H9 (cell line): ENCODE measurements at regions not wholly inside any gene's neighbourhood (a gene's known extent, or its start where the extent isn't known, plus 50 kb on each side); places are given as distances from the start of the nearest gene placed in this dataset.

ENCODE experiments used
- DNase-seq: peaks from one replicate; pipeline ENCODE4 v3.0.0-alpha.2; 2017
- H2AFZ ChIP-seq: one replicate; pipeline ENCODE4 v1.6.1; 2013; ENCODE audit warnings: mild to moderate bottlenecking, low read length, control low read depth, moderate library complexity
- H2AK5ac ChIP-seq: 2 replicates; pipeline ENCODE4 v1.6.1; 2013; ENCODE audit warnings: low read length, control low read depth, mixed read lengths; ENCODE audit not compliant: insufficient read length
- H2BK120ac ChIP-seq: one replicate; pipeline ENCODE4 v1.6.1; 2013; ENCODE audit warnings: low read depth, mild to moderate bottlenecking, low read length, control low read depth, inconsistent platforms; ENCODE audit not compliant: poor library complexity, severe bottlenecking
- H2BK12ac ChIP-seq: 2 replicates; pipeline ENCODE4 v1.6.1; 2013; ENCODE audit warnings: low read length, control low read depth, mixed read lengths, low read depth; ENCODE audit not compliant: insufficient read length
- H2BK15ac ChIP-seq: 2 replicates; pipeline ENCODE4 v1.6.1; 2013; ENCODE audit warnings: low read depth, low read length, control low read depth
- H2BK20ac ChIP-seq: one replicate; pipeline ENCODE4 v1.6.1; 2013; ENCODE audit warnings: low read depth, mild to moderate bottlenecking, low read length, control low read depth, inconsistent platforms; ENCODE audit not compliant: poor library complexity, severe bottlenecking
- H2BK5ac ChIP-seq: 2 replicates; pipeline ENCODE4 v1.6.1; 2013; ENCODE audit warnings: low read length, control low read depth, mixed read lengths; ENCODE audit not compliant: insufficient read length
- H3K14ac ChIP-seq: 2 replicates; pipeline ENCODE4 v1.6.1; 2013; ENCODE audit warnings: low read length, control low read depth; ENCODE audit not compliant: insufficient read depth
- H3K18ac ChIP-seq: 2 replicates; pipeline ENCODE4 v1.6.1; 2013; ENCODE audit warnings: low read depth, mild to moderate bottlenecking, mixed read lengths, low read length, control low read depth; ENCODE audit not compliant: insufficient read length
- H3K23ac ChIP-seq: 2 replicates; pipeline ENCODE4 v1.6.1; 2013; ENCODE audit warnings: low read length, control low read depth, mixed read lengths, low read depth; ENCODE audit not compliant: insufficient read length
- H3K23me2 ChIP-seq: 2 replicates; pipeline ENCODE4 v1.6.1; 2013; ENCODE audit warnings: low read depth, mild to moderate bottlenecking, mixed read lengths, low read length, control low read depth; ENCODE audit not compliant: insufficient read length, poor library complexity, severe bottlenecking
- H3K27ac ChIP-seq: 2 replicates; pipeline ENCODE4 v1.5.1; 2013; ENCODE audit warnings: low read length, control low read depth, mixed read lengths, low read depth; ENCODE audit not compliant: insufficient read length
- H3K27me3 ChIP-seq: 2 replicates; pipeline ENCODE4 v1.6.1; 2013; ENCODE audit warnings: low read length, control low read depth, inconsistent platforms; ENCODE audit not compliant: insufficient read depth
- H3K4ac ChIP-seq: 2 replicates; pipeline ENCODE4 v1.6.1; 2013; ENCODE audit warnings: low read depth, mild to moderate bottlenecking, control low read depth, inconsistent platforms, low read length, moderate library complexity
- H3K4me1 ChIP-seq: 2 replicates; pipeline ENCODE4 v1.6.1; 2013; ENCODE audit warnings: low read length, control low read depth, inconsistent platforms; ENCODE audit not compliant: insufficient read depth
- H3K4me2 ChIP-seq: 2 replicates; pipeline ENCODE4 v1.6.1; 2013; ENCODE audit warnings: low read length, control low read depth, mixed read lengths; ENCODE audit not compliant: insufficient read length, insufficient read depth
- H3K56ac ChIP-seq: 2 replicates; pipeline ENCODE4 v1.6.1; 2013; ENCODE audit warnings: low read depth, mild to moderate bottlenecking, mixed read lengths, low read length, control low read depth; ENCODE audit not compliant: insufficient read length
- H3K79me1 ChIP-seq: 2 replicates; pipeline ENCODE4 v1.6.1; 2013; ENCODE audit warnings: low read depth, mild to moderate bottlenecking, moderate library complexity, low read length, control low read depth, inconsistent platforms; ENCODE audit not compliant: insufficient read depth, poor library complexity, severe bottlenecking
- H3K79me2 ChIP-seq: 2 replicates; pipeline ENCODE4 v1.6.1; 2013; ENCODE audit warnings: low read length, control low read depth, inconsistent platforms; ENCODE audit not compliant: insufficient read depth
- H3K9ac ChIP-seq: 2 replicates; pipeline ENCODE4 v1.6.1; 2013; ENCODE audit warnings: low read length, control low read depth, mixed read lengths; ENCODE audit not compliant: insufficient read length; ENCODE audit errors: extremely low read depth
- H3K9me3 ChIP-seq: one replicate; pipeline ENCODE4 v1.6.1; 2013; ENCODE audit warnings: low read depth, low read length, inconsistent platforms; ENCODE audit not compliant: control insufficient read depth
- H3T11ph ChIP-seq: one replicate; pipeline ENCODE4 v1.6.1; 2013; ENCODE audit warnings: mild to moderate bottlenecking, low read length, control low read depth, inconsistent platforms
- H4K20me1 ChIP-seq: one replicate; pipeline ENCODE4 v1.6.1; 2013; ENCODE audit not compliant: control insufficient read depth, insufficient read length, insufficient read depth
- H4K5ac ChIP-seq: 2 replicates; pipeline ENCODE4 v1.6.1; 2013; ENCODE audit warnings: low read depth, mild to moderate bottlenecking, mixed read lengths, low read length, control low read depth; ENCODE audit not compliant: insufficient read length
- H4K8ac ChIP-seq: replicated peaks from 2 replicates; pipeline ENCODE4 v1.6.1; 2013; ENCODE audit warnings: low read length, control low read depth, mixed read lengths, low read depth; ENCODE audit not compliant: insufficient read length
- H4K91ac ChIP-seq: 2 replicates; pipeline ENCODE4 v1.6.1; 2013; ENCODE audit warnings: low read depth, mild to moderate bottlenecking, moderate library complexity, mixed read lengths, low read length, control low read depth; ENCODE audit not compliant: insufficient read length
- H3K27ac Mint-ChIP-seq, 3 experiments: 2 replicates in 2 of 3; 3 replicates in 1 of 3; pipeline ENCODE4 v1.8.0; 2020 to 2021; ENCODE audit warnings: mixed read lengths in 3 of 3, mild to moderate bottlenecking in 1 of 3, moderate library complexity in 1 of 3
- H3K27me3 Mint-ChIP-seq: 2 replicates; pipeline ENCODE4 v1.8.0; 2021; ENCODE audit warnings: low read depth, mild to moderate bottlenecking, moderate library complexity, mixed read lengths
- H3K36me3 Mint-ChIP-seq, 3 experiments: 2 replicates in 2 of 3; 3 replicates in 1 of 3; pipeline ENCODE4 v1.8.0; 2020 to 2021; ENCODE audit warnings: low read depth in 3 of 3, mixed read lengths in 3 of 3; ENCODE audit not compliant: insufficient read depth in 1 of 3
- H3K4me1 Mint-ChIP-seq, 2 experiments: 2 replicates each; pipeline ENCODE4 v1.8.0; 2020; ENCODE audit warnings: mixed read lengths in 2 of 2
- H3K4me3 Mint-ChIP-seq, 2 experiments: 2 replicates in 1 of 2; 3 replicates in 1 of 2; pipeline ENCODE4 v1.8.0; 2020 to 2021; ENCODE audit warnings: mild to moderate bottlenecking in 2 of 2, mixed read lengths in 2 of 2, moderate library complexity in 1 of 2
- H3K9me3 Mint-ChIP-seq, 2 experiments: 2 replicates in 1 of 2; 3 replicates in 1 of 2; pipeline ENCODE4 v1.8.0; 2020; ENCODE audit warnings: mild to moderate bottlenecking in 2 of 2, mixed read lengths in 2 of 2, moderate library complexity in 1 of 2
- WGBS: extraction: QIAGEN DNeasy Blood & Tissue Kit; methylation state at CpG from one replicate; pipeline ENCODE4 v1.1.7; 2013; ENCODE audit warnings: missing lambda C conversion rate, low lambda C conversion rate, mixed read lengths; ENCODE audit not compliant: insufficient read length; ENCODE audit errors: extremely low coverage; 5-methylcytosine and 5-hydroxymethylcytosine counted together
- TF ChIP-seq, protein P1 (sequence below): fragments of 200-600 bp; sonication (generic); conservative IDR thresholded peaks from 3 replicates; pipeline ENCODE4 v1.8.0; 2021; ENCODE audit warnings: antibody characterized with exemption, mild to moderate bottlenecking

DNA sequence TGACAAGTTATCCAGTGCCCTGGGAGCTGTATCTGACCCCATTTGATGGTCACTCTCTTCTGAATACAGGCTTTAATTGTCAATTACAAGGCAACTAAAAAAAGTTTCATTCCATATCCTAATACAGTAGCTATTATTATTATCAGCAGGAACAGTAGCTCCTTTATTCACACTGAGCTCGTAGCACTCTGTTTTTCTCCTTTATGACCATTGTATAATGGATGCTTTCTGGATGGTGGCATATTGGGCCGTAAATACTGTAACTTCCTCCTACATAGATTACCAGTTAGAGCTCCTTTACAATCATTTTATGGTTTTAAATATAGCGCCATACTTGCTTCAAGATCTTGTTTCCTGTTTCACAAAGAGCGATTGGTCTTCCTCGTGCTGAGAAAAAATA, 1040.3 kb downstream of the TSN start:
- Histone ChIP-seq H3K27me3 (no peaks in the 10 kb centered on the region), H2AK5ac (no peak overlapping the region), H2AFZ (no peak overlapping the region), H2BK20ac (no peak overlapping the region), H3T11ph (no peak overlapping the region), H2BK15ac (no peak overlapping the region), H3K23me2 (no peaks in the 10 kb centered on the region), H2BK5ac (no peak overlapping the region), H3K79me1 (no peaks in the 10 kb centered on the region), H3K4ac (no peak overlapping the region), H3K4me1 (no peaks in the 10 kb centered on the region), H3K56ac (no peak overlapping the region), H3K23ac (no peak overlapping the region), H4K20me1 (no peaks in the 10 kb centered on the region), H2BK12ac (no peak overlapping the region), H4K91ac (no peak overlapping the region), H3K79me2 (no peaks in the 10 kb centered on the region), H4K5ac (no peak overlapping the region), H4K8ac (no peak overlapping the region), H3K9me3 (no peaks in the 10 kb centered on the region), H3K4me2 (no peak overlapping the region), H3K18ac (no peak overlapping the region), H3K9ac (no peak overlapping the region), H2BK120ac (no peak overlapping the region), H3K27ac (no peak overlapping the region), H3K14ac (no peak overlapping the region)
- no peaks in the 10 kb centered on the region for H3K36me3 Mint-ChIP-seq
- no CpG with 5 or more reads among the region's 5 CpGs for WGBS
- DNase-seq = no peak
- H3K27ac Mint-ChIP-seq = no peak overlapping the region
- no peaks in the 10 kb centered on the region for H3K27me3 Mint-ChIP-seq
- H3K4me3 Mint-ChIP-seq = no peak overlapping the region
- TF ChIP-seq, protein P1, sequence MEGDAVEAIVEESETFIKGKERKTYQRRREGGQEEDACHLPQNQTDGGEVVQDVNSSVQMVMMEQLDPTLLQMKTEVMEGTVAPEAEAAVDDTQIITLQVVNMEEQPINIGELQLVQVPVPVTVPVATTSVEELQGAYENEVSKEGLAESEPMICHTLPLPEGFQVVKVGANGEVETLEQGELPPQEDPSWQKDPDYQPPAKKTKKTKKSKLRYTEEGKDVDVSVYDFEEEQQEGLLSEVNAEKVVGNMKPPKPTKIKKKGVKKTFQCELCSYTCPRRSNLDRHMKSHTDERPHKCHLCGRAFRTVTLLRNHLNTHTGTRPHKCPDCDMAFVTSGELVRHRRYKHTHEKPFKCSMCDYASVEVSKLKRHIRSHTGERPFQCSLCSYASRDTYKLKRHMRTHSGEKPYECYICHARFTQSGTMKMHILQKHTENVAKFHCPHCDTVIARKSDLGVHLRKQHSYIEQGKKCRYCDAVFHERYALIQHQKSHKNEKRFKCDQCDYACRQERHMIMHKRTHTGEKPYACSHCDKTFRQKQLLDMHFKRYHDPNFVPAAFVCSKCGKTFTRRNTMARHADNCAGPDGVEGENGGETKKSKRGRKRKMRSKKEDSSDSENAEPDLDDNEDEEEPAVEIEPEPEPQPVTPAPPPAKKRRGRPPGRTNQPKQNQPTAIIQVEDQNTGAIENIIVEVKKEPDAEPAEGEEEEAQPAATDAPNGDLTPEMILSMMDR = no peak
- no peaks in the 10 kb centered on the region for H3K9me3 Mint-ChIP-seq
- H3K4me1 Mint-ChIP-seq = no peaks in the 10 kb centered on the region
